Renal cortical epithelial cell (primary cell): ENCODE measurements at regions not wholly inside any gene's neighbourhood (a gene's known extent, or its start where the extent isn't known, plus 50 kb on each side); places are given as distances from the start of the nearest gene placed in this dataset.
A peak's percentile ranks its signal among the peaks of the same experiment; 100 is the strongest.

Experiments
- DNase-seq: peaks from one replicate; pipeline ENCODE4 v3.0.0-alpha.2; 2011; ENCODE audit warnings: low read depth

GRCh38 chr11:56932572-56933220, 56.0 kb upstream of the OR5AK2 start:
- DNase-seq = peak; percentile 74

GRCh38 chr11:56923116-56923515, 65.6 kb upstream of the OR5AK2 start:
- DNase-seq = no peak

- DNase-seq = no peak
These were observed 66.3 kb upstream of the OR5AK2 start for GRCh38 chr11:56922421-56922820.

- DNase-seq = no peak
These were observed 70.9 kb upstream of the OR5AK2 start for GRCh38 chr11:56917708-56918400.

GRCh38 chr11:56916587-56916986, 72.1 kb upstream of the OR5AK2 start:
- no peak for DNase-seq

GRCh38 chr11:56916162-56916561, 72.6 kb upstream of the OR5AK2 start:
- DNase-seq = no peak

- no peak for DNase-seq
These were observed 77.4 kb upstream of the OR5AK2 start for GRCh38 chr11:56911312-56911711.

GRCh38 chr11:56910785-56911184, 77.9 kb upstream of the OR5AK2 start:
- no peak for DNase-seq

- DNase-seq = no peak
These were observed 78.5 kb upstream of the OR5AK2 start for GRCh38 chr11:56910046-56910773.

- DNase-seq = no peak
These were observed 79.2 kb upstream of the OR5AK2 start for GRCh38 chr11:56909563-56909962.

- no peak for DNase-seq
These were observed 79.6 kb upstream of the OR5AK2 start for GRCh38 chr11:56909080-56909479.

- no peak for DNase-seq
These were observed 82.0 kb upstream of the OR5AK2 start for GRCh38 chr11:56906683-56907148.

- no peak for DNase-seq
These were observed 82.8 kb upstream of the OR5AK2 start for GRCh38 chr11:56905936-56906335.

GRCh38 chr11:56905442-56905841, 83.3 kb upstream of the OR5AK2 start:
- no peak for DNase-seq

GRCh38 chr11:56898856-56899255, 89.9 kb upstream of the OR5AK2 start:
- DNase-seq = no peak

GRCh38 chr11:56890584-56891305, 98.0 kb upstream of the OR5AK2 start:
- DNase-seq = no peak

GRCh38 chr11:56889986-56890385, 98.7 kb upstream of the OR5AK2 start:
- no peak for DNase-seq

GRCh38 chr11:56887940-56888339, 100.8 kb upstream of the OR5AK2 start:
- no peak for DNase-seq

GRCh38 chr11:56886455-56886854, 102.3 kb upstream of the OR5AK2 start:
- DNase-seq = no peak

GRCh38 chr11:56885854-56886253, 102.9 kb upstream of the OR5AK2 start:
- no peak for DNase-seq

GRCh38 chr11:56885177-56885576, 103.5 kb upstream of the OR5AK2 start:
- no peak for DNase-seq

GRCh38 chr11:56883371-56883987, 105.2 kb upstream of the OR5AK2 start:
- no peak for DNase-seq
